ENCODE measurements at regions not wholly inside any gene's neighbourhood (a gene's known extent, or its start where the extent isn't known, plus 50 kb on each side); places are given as distances from the start of the nearest gene placed in this dataset.
"Not testable (repeated sequence)": the region's sequence is repeated elsewhere in the genome, so short reads cannot be mapped to it uniquely, and the experiment has no call there.

- DNase-seq (ENCODE audit: insufficient read length, low spot score) (no peak), FAIRE-seq (no peak)
Observed at GRCh38 chr4:155026715-155027114, 181.7 kb upstream of the NPY2R start.

DNA sequence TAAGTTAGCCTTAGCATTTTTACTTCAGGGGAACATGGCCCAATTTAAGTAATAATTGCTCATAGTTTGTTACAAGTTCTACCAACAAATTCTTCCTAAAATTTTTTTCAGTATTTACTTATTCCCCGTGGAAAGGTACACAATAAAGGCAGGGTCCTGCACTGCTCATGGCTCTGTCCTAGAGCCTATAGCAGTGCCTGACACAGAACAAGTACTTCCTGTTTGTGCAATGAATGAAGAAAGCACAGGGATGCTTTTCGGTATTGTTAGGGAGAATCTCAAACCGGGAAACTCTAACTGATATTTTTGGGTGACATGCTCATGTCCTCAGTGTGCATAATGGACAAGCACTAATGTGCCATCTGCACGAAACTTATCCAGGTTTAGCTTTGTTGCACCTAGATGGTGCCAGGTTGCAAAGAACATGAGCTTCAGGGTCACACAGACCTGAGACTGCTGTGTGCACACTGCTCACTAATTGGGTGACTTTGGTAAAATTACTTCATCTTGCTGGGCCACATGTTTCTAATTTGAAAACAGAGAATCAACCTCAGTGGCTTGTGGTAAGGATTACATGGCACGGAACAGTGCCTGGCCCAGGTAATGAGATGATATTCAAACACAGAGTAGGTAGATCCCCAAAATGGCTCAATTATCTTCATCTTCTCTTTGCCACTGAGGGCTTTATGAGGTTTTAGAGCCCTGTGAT is 175.8 kb upstream of the NPY2R start:
- DNase-seq (ENCODE audit: insufficient read length, low spot score) (no peak), FAIRE-seq (no peak)

- FAIRE-seq (no peak), DNase-seq (ENCODE audit: insufficient read length, low spot score) (no peak)
Observed at GRCh38 chr4:155033604-155034003, 174.8 kb upstream of the NPY2R start.

DNA sequence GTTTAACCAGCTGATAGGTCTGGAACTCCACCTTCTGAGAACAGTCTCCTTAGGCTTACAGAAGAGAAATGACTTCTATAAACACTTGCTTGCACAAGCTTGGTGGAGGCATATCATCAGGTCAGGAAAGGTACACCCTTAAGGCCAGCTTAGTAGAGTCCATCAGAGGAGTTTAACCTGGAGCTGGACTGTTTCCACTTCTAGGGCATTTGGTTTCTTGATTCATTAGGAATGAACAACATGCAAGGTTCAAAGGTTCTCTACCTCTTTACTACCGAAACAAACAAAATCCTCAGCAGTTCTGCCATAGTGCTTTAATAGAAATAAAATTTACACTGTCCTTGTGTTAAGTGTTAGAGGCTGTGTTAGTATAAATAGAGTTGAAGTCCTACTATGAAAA is 171.4 kb upstream of the NPY2R start:
- no peak for FAIRE-seq
- no peak for DNase-seq (ENCODE audit: insufficient read length, low spot score)

DNA sequence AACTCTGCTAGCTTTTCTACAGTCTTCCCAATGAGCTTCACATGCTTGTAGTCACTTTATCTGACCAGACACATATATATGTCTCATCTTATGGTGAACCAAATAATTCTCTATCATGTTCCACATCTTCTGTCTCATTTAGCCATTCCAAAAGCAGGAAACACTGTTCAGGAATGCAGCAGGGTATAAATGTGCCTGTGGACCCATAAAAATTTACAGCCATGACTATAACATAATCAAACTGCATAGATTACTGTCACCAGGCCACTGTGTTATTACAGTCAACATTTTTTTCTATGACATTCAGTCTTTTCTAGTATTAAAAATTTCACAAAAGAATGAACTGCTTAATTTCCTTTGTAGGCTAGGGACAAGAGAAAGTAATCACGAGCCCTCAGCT is 170.0 kb upstream of the NPY2R start:
- FAIRE-seq (no peak), DNase-seq (ENCODE audit: insufficient read length, low spot score) (no peak)

GRCh38 chr4:155039162-155039561 is 169.3 kb upstream of the NPY2R start:
- no peak for FAIRE-seq

DNA sequence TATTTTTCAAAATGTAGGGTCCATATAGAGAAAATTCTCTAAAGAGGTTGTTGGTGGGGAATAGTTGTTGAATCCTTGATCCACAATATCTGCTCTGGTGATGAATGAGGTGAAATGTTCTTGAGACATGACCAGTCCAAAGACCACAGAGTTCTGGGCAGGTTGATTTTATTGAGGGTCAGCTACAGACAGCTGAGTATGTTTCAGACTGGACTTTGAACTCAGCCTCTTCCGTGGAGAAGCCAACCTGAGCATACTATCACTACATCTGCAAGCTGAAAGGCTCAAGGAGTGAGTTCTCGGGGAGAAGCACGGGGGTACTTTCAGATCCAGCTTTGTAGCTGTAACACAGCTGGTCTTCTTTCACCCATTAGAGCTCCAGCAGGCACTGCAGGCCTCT is 168.4 kb upstream of the NPY2R start:
- no peak for FAIRE-seq
- no peak for DNase-seq (ENCODE audit: insufficient read length, low spot score)

More at GRCh38 chr4:155039162-155039561, 169.3 kb upstream of the NPY2R start:
- DNase-seq (ENCODE audit: insufficient read length, low spot score) = no peak

- DNase-seq (ENCODE audit: insufficient read length, low spot score) (no peak), FAIRE-seq (no peak)
Observed at GRCh38 chr4:155042014-155042413, 166.4 kb upstream of the NPY2R start.

- DNase-seq (ENCODE audit: insufficient read length, low spot score); FAIRE-seq: not testable (repeated sequence)
Observed at GRCh38 chr4:155044251-155044650, 164.2 kb upstream of the NPY2R start.

- DNase-seq (ENCODE audit: insufficient read length, low spot score) = no peak
- no peak for FAIRE-seq
Observed at GRCh38 chr4:155047755-155048154, 160.7 kb upstream of the NPY2R start.

- DNase-seq (ENCODE audit: insufficient read length, low spot score); FAIRE-seq: not testable (repeated sequence)
Observed at GRCh38 chr4:155054042-155054441, 154.4 kb upstream of the NPY2R start.

DNA sequence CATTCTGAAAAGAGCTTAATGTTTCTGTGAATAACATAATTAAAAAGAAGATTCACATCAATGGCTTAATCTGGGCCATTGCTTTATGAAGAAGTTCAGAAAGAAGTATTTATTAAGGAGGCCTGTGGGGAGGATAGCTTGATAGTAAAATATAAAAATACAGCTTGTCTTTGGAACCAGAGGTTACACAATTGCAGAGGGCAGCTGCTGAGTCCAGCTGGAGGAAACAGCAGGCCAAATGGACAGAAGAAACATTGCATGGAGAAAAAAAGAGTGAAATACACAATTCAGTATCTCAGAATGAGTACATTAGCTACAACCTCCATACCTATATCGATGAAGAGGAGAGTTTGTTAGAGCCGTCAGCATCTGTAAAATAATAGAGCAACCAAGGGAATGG is 148.0 kb upstream of the NPY2R start:
- FAIRE-seq = no peak
- DNase-seq (ENCODE audit: insufficient read length, low spot score) = no peak

DNA sequence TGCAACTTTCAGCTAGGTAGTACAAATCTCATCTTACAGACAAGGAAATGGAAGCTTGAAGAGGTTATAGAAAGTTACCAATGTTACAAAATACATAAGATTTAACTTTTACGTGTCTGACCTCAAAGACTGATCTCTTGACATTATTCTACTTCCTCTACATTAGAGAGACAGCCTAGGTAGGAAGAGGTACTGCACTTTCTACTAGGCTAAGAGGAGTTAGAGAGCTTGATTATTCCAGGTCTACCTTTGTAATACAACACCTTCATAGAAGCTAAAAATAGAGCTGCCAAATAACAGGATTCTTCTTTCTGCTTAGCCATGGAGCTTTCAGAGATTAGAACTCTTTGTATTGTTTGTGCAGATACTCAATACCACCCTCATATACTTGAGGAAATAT is 147.6 kb upstream of the NPY2R start:
- no peak for FAIRE-seq

DNA sequence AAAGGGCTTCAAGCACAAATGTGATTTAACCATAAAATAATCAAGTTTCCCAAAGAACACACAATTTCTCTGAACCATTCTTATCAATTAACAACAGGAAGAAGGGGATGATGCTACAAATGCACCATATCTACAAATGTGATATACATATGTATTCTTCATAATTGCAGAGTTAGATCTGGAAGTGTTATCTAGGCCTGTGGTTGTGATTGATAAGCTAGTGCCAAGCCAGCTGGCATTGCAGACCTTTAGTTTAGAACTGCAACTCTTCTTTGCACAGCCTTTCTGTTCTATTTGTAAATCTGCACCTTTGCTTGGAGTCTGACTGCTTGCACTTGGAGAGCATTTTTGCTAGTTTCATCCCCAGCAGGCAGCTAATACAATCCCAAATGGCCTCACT is 145.5 kb upstream of the NPY2R start:
- no peak for FAIRE-seq
- no peak for DNase-seq (ENCODE audit: insufficient read length, low spot score)

More for the DNA sequence above, 147.6 kb upstream of the NPY2R start:
- DNase-seq (ENCODE audit: insufficient read length, low spot score) = no peak

DNA sequence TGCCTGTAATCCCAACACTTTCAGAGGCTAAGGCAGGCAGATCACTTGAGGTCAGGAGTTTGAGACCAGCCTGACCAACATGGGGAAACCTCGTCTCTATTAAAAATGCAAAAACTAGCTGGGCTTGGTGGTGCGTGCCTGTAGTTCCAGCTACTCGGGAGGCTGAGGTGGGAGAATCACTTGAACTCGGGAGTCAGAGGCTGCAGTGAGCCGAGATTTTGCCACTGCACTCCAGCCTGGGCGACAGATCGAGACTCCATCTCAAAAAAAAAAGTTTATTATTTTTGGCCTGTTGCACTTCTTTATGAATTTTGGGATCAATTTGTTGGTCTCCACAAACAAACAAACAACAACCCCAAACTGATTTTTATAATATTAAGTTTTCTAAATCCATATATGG is 143.5 kb upstream of the NPY2R start:
- not testable (repeated sequence) for FAIRE-seq; DNase-seq (ENCODE audit: insufficient read length, low spot score)

DNA sequence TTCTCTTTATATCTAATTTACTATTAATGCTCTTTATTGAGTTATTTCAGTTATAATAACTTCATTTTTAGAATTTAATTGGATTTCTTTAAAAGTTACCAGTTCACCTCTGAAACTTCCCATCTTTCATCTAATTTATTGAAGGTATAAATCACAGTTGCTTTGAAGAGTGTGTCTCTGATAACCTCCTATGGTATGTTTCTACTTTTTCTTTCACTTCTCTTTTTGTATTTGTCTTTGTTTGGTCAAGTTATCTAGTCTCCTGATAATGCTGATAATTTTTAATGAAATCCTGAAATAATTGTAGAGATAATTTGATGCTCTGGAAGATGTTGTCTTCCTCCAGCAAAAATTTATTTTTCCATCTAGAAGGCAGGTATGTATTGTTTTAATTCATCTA is 141.6 kb upstream of the NPY2R start:
- FAIRE-seq (no peak), DNase-seq (ENCODE audit: insufficient read length, low spot score) (no peak)

DNA sequence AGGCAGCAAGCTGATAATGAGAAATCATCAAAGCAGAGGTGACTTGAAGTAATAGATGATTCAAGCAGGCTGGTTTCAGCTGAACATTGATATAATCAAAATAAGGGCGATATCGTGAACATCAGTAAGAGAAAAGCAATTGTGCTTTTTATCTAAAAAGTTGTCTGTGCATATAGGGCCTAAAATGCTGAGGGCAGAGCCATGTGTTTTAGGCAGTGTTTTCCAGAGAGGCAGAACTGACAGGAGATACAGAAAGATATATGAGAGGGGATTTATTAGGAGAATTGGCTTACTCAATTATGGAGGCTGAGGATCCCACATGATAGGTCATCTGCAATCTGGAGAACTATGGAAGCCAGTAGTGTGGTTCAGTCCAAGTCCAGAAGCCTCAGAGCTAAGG is 136.5 kb upstream of the NPY2R start:
- DNase-seq (ENCODE audit: insufficient read length, low spot score) = no peak
- FAIRE-seq = no peak

DNA sequence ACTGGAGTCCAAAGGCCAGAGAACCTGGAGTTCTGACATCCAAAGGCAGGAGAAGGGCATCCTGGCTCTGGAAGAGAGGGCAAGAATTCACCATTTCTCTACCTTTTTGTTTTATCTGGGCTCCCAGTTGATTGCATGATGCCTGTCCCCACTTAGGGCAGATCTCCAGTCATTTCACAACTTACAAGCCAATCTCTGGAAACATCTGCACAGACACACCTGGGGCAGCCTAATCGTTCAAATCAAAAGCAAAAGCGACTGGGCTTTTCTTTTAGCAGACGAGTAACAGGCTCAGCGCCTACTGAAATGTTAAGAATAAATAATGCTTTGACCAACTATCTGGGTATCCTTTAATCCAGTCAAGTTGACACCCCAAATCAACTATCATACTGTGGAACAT is 136.0 kb upstream of the NPY2R start:
- DNase-seq (ENCODE audit: insufficient read length, low spot score) = no peak
- no peak for FAIRE-seq

DNA sequence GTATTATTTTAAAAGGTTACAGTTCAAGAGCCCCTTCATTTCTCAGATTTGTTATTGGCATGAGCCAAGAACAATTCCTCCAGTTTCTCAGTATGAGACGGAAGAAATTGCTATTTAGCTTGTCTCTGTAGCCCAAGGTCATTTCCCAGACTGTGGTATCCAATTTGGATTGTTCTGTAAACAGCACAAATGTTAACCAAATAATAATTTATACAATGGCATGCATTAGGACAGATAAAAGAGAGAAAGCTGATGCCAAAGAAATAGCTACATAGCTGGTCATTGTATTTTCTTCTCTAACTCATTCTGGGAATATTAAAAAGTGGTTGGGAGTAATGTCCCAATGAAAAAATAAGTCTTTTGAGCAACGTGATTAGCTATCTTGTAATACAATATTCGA is 134.6 kb upstream of the NPY2R start:
- FAIRE-seq (no peak), DNase-seq (ENCODE audit: insufficient read length, low spot score) (no peak)

DNA sequence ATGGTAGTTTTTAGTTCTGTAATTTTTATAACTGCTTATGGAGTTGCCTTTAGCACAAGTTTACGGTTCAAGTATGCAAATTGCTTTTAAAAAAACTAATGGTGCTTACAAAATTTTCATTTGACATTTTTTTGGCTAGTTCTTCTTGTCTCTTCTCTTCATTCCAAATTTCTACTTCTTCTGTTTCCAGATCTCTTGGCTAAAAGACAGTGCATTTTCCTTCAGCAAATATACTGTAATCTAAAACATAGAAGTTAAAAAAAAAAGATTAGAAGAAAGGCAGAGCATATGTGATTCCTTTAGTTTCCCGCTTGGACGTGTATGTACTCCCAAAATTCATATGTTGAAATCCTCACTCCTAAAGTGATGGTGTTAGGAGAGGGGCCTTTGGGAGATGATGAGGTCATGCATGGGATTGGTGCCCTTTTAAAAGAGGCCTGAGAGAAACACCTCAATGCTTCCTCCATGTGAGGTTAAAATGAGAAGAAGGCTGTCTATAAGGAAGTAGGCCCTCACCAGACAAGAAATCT is 132.1 kb upstream of the NPY2R start:
- DNase-seq (ENCODE audit: insufficient read length, low spot score) (no peak), FAIRE-seq (no peak)

DNA sequence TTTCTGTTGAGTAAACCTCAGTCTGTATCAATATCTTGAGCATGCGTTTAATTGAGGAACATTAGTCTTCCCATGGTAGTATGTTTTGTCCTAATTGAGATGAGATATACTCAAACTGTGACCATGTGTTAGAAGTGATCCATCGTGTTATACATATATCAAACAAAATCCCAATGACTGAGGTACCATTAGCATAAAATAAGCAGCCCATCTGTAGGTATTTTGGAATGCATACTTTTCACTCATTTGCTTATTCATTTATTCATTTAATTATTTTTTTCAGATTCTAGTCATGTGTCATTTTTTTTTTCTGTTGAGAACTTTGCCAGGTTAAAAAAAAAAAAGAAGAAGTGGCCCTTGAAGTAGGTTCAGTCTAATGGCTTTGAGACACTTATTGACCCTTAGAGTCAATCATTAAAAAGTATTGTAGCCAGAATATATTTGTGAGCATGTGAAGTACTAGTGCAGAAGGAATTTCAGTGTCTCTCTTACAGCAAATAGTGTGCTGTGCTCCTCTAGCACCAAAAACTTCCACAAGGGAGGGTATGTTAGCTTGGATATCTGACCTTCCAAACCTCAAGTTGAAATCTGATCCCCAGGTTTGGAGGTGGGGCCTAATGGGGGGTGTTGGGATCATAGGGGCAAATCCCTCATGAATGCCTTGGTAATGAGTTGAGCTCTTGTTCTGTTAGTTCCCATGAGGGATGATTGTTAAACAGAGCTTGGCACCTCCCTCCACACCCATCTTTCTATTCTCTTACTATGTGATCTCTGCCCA is 130.8 kb upstream of the NPY2R start:
- DNase-seq (ENCODE audit: insufficient read length, low spot score) = no peak
- FAIRE-seq = no peak

- DNase-seq (ENCODE audit: insufficient read length, low spot score) (no peak), FAIRE-seq (no peak)
Observed at GRCh38 chr4:155079871-155080270, 128.6 kb upstream of the NPY2R start.

Data from GM19239 (cell line).